Activated naive CD4-positive, alpha-beta T cell treated with anti-CD3 and anti-CD28 coated beads for 36 hours (primary cell): ENCODE measurements at regions not wholly inside any gene's neighbourhood (a gene's known extent, or its start where the extent isn't known, plus 50 kb on each side); places are given as distances from the start of the nearest gene placed in this dataset.
"Not testable (repeated sequence)": the region's sequence is repeated elsewhere in the genome, so short reads cannot be mapped to it uniquely, and the experiment has no call there.

Experiments used
- CTCF ChIA-PET: fragments of 350-600 bp; sonication (Branson Sonifier 250); formaldehyde crosslinking; loops from one replicate; lab custom pipeline; 2021; ENCODE audit warnings: antibody characterized with exemption; lab: Charles Lee
- DNase-seq: peaks from one replicate; pipeline ENCODE4 v3.0.0-alpha.2; 2020
- H3K27ac Mint-ChIP-seq: one replicate; pipeline ENCODE4 v1.8.0; 2021; ENCODE audit warnings: mild to moderate bottlenecking, mixed read lengths
- H3K27me3 Mint-ChIP-seq: one replicate; pipeline ENCODE4 v1.8.0; 2021; ENCODE audit warnings: low read depth, mixed read lengths
- H3K36me3 Mint-ChIP-seq: one replicate; pipeline ENCODE4 v1.8.0; 2021; ENCODE audit warnings: low read depth, mixed read lengths
- H3K4me1 Mint-ChIP-seq: one replicate; pipeline ENCODE4 v1.8.0; 2021; ENCODE audit warnings: low read depth, mixed read lengths
- H3K4me3 Mint-ChIP-seq: one replicate; pipeline ENCODE4 v1.8.0; 2021; ENCODE audit warnings: mild to moderate bottlenecking, moderate library complexity, mixed read lengths
- H3K9me3 Mint-ChIP-seq: one replicate; pipeline ENCODE4 v1.8.0; 2021; ENCODE audit warnings: mixed read lengths
- intact Hi-C: fragments of 100-400 bp; cut with micrococcal nuclease; formaldehyde crosslinking; loops from one replicate; pipeline ENCODE4 v1.15.1; 2023

GRCh38 chr5:92665506-92665905, 915.5 kb downstream of the NR2F1-AS1 start:
- Mint-ChIP-seq H3K27ac (no peak overlapping the region), H3K36me3 (no peaks in the 10 kb centered on the region), H3K4me3 (no peak overlapping the region), H3K9me3 (peaks cover 6% of the 10 kb centered on the region), H3K4me1 (no peaks in the 10 kb centered on the region), H3K27me3 (no peaks in the 10 kb centered on the region)
- intact Hi-C loops, result no loop called here
- CTCF ChIA-PET, result no interaction called here
- DNase-seq, result no peak

- no peak overlapping the region for H3K4me3 Mint-ChIP-seq
- H3K27me3 Mint-ChIP-seq, result no peaks in the 10 kb centered on the region
- intact Hi-C loops, result no loop called here
- CTCF ChIA-PET, result no interaction called here
- H3K36me3 Mint-ChIP-seq, result no peaks in the 10 kb centered on the region
- peaks cover 6% of the 10 kb centered on the region for H3K9me3 Mint-ChIP-seq
- no peaks in the 10 kb centered on the region for H3K4me1 Mint-ChIP-seq
- no peak overlapping the region for H3K27ac Mint-ChIP-seq
- DNase-seq, result no peak
These were observed 918.3 kb downstream of the NR2F1-AS1 start for GRCh38 chr5:92662741-92663140.

GRCh38 chr5:92659246-92659645, 921.8 kb downstream of the NR2F1-AS1 start:
- no peak for DNase-seq
- H3K27me3 Mint-ChIP-seq, result no peaks in the 10 kb centered on the region
- peaks cover 4% of the 10 kb centered on the region for H3K9me3 Mint-ChIP-seq
- no peaks in the 10 kb centered on the region for H3K36me3 Mint-ChIP-seq
- H3K27ac Mint-ChIP-seq, result no peak overlapping the region
- no peak overlapping the region for H3K4me3 Mint-ChIP-seq
- CTCF ChIA-PET, result no interaction called here
- intact Hi-C loops, result no loop called here
- no peaks in the 10 kb centered on the region for H3K4me1 Mint-ChIP-seq

GRCh38 chr5:92654601-92655000, 926.4 kb downstream of the NR2F1-AS1 start:
- H3K36me3 Mint-ChIP-seq, H3K27ac Mint-ChIP-seq, DNase-seq, H3K27me3 Mint-ChIP-seq, H3K9me3 Mint-ChIP-seq, H3K4me3 Mint-ChIP-seq, intact Hi-C loops, H3K4me1 Mint-ChIP-seq: not testable (repeated sequence)
- CTCF ChIA-PET, result interaction anchor here (0.5 kb wide), 1 partner anchor 147 kb away, joined by 3 read pairs; no protein-coding TSS in a partner anchor

- intact Hi-C loops, result no loop called here
- Mint-ChIP-seq H3K4me3 (no peak overlapping the region), H3K36me3 (no peaks in the 10 kb centered on the region), H3K27me3 (no peaks in the 10 kb centered on the region), H3K27ac (no peak overlapping the region), H3K9me3 (peaks cover 1% of the 10 kb centered on the region), H3K4me1 (no peaks in the 10 kb centered on the region)
- CTCF ChIA-PET, result no interaction called here
- DNase-seq, result no peak
These were observed 927.1 kb downstream of the NR2F1-AS1 start for GRCh38 chr5:92653730-92654461.

- Mint-ChIP-seq H3K27me3 (no peaks in the 10 kb centered on the region), H3K4me1 (no peaks in the 10 kb centered on the region), H3K4me3 (no peak overlapping the region), H3K27ac (no peak overlapping the region), H3K9me3 (peaks cover 1% of the 10 kb centered on the region), H3K36me3 (no peaks in the 10 kb centered on the region)
- DNase-seq, result no peak
- CTCF ChIA-PET, result no interaction called here
- intact Hi-C loops, result no loop called here
These were observed 928.3 kb downstream of the NR2F1-AS1 start for GRCh38 chr5:92652756-92653155.

- Mint-ChIP-seq H3K4me3 (no peak overlapping the region), H3K27ac (no peak overlapping the region), H3K36me3 (no peaks in the 10 kb centered on the region), H3K4me1 (no peaks in the 10 kb centered on the region), H3K9me3 (no peaks in the 10 kb centered on the region), H3K27me3 (no peaks in the 10 kb centered on the region)
- intact Hi-C loops, result no loop called here
- no peak for DNase-seq
- CTCF ChIA-PET, result no interaction called here
These were observed 936.6 kb downstream of the NR2F1-AS1 start for GRCh38 chr5:92644266-92644886.

- no peaks in the 10 kb centered on the region for H3K27me3 Mint-ChIP-seq
These were observed 939.7 kb downstream of the NR2F1-AS1 start for GRCh38 chr5:92641031-92641962.

GRCh38 chr5:92640340-92640739, 940.7 kb downstream of the NR2F1-AS1 start:
- no peak for DNase-seq
- no peak overlapping the region for H3K4me3 Mint-ChIP-seq
- intact Hi-C loops, result no loop called here
- CTCF ChIA-PET, result no interaction called here
- H3K36me3 Mint-ChIP-seq, result no peaks in the 10 kb centered on the region
- H3K27ac Mint-ChIP-seq, result no peak overlapping the region
- no peaks in the 10 kb centered on the region for H3K4me1 Mint-ChIP-seq
- H3K27me3 Mint-ChIP-seq, result no peaks in the 10 kb centered on the region
- no peaks in the 10 kb centered on the region for H3K9me3 Mint-ChIP-seq

More at GRCh38 chr5:92641031-92641962, 939.7 kb downstream of the NR2F1-AS1 start:
- Mint-ChIP-seq H3K9me3 (no peaks in the 10 kb centered on the region), H3K36me3 (no peaks in the 10 kb centered on the region), H3K4me3 (no peak overlapping the region), H3K4me1 (no peaks in the 10 kb centered on the region), H3K27ac (no peak overlapping the region)
- CTCF ChIA-PET, result no interaction called here
- intact Hi-C loops, result no loop called here
- DNase-seq, result no peak

- H3K27me3 Mint-ChIP-seq, result no peaks in the 10 kb centered on the region
- intact Hi-C loops, result no loop called here
- H3K4me1 Mint-ChIP-seq, result no peaks in the 10 kb centered on the region
- no peak overlapping the region for H3K4me3 Mint-ChIP-seq
- no peak for DNase-seq
- H3K9me3 Mint-ChIP-seq, result no peaks in the 10 kb centered on the region
- no peaks in the 10 kb centered on the region for H3K36me3 Mint-ChIP-seq
- H3K27ac Mint-ChIP-seq, result no peak overlapping the region
- CTCF ChIA-PET, result no interaction called here
These were observed 943.1 kb downstream of the NR2F1-AS1 start for GRCh38 chr5:92637960-92638359.

GRCh38 chr5:92637247-92637646, 943.8 kb downstream of the NR2F1-AS1 start:
- Mint-ChIP-seq H3K27me3 (no peaks in the 10 kb centered on the region), H3K36me3 (no peaks in the 10 kb centered on the region), H3K9me3 (peaks cover 1% of the 10 kb centered on the region), H3K4me1 (no peaks in the 10 kb centered on the region), H3K27ac (no peak overlapping the region), H3K4me3 (no peak overlapping the region)
- CTCF ChIA-PET, result no interaction called here
- intact Hi-C loops, result no loop called here
- DNase-seq, result no peak

GRCh38 chr5:92635001-92635461, 946.0 kb downstream of the NR2F1-AS1 start:
- no peak overlapping the region for H3K27ac Mint-ChIP-seq
- peaks cover 1% of the 10 kb centered on the region for H3K9me3 Mint-ChIP-seq
- no peaks in the 10 kb centered on the region for H3K4me1 Mint-ChIP-seq
- no peak for DNase-seq
- H3K36me3 Mint-ChIP-seq, result no peaks in the 10 kb centered on the region
- H3K27me3 Mint-ChIP-seq, result no peaks in the 10 kb centered on the region
- intact Hi-C loops, result no loop called here
- CTCF ChIA-PET, result no interaction called here
- H3K4me3 Mint-ChIP-seq, result no peak overlapping the region
